ENCODE measurements at regions not wholly inside any gene's neighbourhood (a gene's known extent, or its start where the extent isn't known, plus 50 kb on each side); places are given as distances from the start of the nearest gene placed in this dataset.

DNA sequence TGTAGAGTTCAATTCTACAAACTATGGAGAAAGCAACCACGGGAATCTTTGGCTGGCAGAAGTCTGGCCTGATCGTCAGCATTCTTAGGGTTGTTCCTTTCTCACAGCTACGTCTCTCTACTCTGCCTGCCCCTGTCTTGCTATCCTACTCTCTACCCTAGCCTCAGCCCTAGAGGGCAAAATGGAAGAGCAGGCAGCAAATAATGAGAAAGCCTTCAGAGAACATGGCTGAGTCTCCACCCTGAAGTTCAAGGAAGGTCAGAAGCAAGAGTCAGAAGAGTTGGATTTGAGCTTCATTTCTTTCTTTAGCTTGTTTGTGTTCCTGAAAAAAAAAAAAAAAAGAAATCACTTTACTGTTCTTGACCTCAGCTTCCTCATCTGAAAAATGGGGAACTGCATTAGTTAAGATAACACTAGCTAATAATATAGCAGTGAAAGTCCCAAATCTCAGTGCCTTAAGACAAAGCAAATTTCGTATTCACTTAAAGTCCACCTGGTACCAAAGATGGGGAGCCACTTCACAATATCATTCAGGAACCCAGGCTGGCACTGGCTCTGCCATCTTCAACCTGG is 50.2 kb upstream of the CCND2 start:
- DNase-seq = no peak

DNA sequence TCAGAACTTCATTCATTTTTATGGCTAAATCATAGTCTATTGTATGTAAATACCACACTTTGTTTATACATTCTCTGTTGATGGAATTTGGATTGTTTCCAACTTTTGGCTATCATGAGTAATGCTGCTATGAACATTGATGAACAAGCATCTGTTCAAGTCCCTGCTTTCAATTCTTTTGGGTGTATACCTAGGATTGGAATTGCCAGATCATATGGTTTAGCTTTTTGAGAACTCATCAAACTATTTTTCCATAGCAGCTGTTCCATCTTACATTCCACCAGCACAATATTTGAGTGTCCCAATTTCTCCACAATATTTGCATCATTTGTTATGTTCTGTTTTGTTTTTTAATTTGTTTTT is 52.3 kb upstream of the CCND2 start:
- no peak for DNase-seq

DNA sequence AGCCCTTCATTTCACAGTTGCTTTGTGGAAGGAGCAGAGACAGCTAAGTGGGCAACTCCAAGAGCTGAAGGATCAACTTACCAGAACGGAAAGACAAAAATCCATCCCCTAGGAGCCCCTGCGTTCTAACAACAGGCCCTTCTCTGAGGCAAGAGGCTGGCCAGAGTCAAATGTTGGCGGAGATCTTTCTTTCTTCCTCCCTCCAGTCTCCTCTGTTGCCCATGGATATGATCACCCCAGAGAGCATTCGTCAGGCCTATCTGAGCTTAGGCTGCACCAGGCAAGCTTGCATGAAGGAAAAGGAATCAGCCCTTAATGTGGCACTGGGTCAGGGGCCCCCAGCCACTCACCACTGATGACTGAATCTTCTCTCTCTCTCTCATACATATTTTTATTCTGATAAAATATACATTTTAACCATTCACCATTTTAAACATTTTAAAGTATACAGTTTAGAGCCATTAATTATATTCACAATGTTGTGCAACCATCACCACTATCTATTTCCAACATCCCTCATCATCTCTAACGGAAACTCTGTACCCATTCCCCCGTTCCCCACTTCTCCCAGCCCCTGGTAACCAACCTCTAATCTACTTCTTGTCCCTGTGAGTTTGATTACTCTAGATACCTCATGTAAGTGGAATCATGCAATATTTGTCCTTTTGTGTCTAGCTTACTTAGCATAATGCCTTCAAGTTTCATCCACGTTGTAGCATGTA is 52.9 kb upstream of the CCND2 start:
- DNase-seq = no peak

DNA sequence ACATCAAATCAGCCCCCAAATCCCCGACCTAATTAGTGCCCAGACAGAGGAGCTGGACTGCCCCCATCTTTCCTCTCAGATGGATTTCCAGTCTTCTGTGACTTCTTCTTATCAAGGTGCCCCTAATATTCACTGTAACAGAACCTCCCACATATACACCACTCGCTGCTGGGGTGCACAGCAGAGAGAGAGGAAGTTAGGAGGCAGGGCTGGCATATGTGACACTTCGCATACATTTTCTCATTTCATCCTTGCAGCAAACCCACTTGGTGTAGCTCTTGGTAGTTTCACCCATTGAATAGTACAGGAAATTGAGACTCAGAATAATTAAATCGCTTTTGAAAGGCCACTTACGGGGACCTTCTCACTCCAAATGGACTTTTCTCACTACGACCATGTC is 56.5 kb upstream of the CCND2 start:
- no peak for DNase-seq

DNA sequence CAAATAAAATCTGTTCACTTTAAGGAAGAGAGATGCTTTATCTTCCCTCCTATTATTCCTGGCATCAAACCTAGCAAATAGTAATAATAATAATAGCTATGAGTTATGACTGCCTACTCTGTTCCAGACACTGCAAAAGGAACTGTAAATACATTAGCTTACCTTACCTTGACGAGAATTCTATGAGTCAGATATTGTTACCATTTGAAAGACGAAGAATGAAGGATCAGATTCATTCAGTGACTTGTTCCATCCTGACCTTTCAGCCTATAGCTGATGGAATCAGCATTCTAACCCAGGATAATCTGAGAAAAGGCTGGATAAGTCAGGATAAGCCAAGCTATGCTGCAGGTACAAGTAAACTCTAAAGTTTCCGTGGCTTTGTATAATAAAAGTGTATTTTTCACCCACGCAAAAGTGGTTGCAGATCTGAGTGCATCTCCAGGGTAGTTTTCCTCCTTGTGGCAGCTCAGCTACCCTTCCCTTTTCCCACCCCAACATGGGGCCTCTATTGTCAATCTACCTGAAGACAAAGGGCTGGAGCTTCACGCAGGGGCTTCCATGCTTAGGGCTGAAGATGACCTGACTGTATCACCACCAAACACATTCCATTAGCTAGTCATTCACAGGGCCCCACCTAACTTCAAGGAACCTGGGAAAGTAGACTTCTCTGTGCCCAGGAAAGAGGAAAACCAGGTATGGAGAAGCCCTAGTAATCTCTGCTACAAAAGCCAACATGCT is 57.2 kb upstream of the CCND2 start:
- no peak for DNase-seq

DNA sequence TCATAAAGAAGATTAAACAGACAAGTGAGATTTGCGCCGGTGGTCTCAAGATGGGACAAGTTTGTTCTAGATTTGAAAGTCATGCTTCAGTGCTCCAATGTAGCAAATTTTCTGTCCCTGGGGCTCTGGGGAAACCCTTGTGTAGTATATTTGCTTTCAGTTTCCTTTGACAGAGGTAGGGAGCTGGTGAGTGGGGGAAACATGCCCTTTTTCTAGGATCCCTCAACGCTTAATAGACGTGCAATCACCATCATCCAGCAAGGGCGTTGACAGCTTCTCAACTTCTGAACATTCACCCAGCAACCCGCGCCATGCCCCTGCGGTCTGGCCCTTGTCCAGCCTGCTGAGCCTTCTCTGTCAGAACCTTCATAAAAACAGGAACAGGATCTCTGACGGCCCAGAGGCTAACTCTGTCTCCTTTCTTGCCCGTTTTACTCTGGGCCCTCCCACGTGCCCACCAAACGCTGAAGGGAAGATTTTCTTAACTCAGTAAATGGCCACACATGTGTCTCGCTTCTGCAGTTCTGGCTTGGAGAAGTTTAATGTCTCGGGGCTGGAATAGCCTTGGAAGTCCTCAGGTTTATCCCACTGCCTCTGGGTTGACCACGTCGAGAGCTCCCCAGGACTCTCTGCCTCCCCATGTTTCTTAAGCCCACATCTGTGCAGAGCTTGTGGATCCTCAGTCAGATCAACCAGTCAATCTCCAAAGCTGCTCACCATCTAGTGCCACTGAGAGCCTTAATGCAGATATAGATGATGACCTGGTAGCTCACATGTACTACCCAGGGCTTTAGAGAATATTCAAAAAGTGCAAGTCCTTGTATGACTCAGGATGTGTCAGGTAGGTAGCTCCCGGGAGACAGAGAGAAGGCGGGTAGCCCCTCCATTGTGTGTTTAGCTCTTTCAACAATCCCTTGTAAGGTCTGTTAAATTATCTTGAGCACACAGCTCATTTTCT is 58.1 kb upstream of the CCND2 start:
- no peak for DNase-seq

DNA sequence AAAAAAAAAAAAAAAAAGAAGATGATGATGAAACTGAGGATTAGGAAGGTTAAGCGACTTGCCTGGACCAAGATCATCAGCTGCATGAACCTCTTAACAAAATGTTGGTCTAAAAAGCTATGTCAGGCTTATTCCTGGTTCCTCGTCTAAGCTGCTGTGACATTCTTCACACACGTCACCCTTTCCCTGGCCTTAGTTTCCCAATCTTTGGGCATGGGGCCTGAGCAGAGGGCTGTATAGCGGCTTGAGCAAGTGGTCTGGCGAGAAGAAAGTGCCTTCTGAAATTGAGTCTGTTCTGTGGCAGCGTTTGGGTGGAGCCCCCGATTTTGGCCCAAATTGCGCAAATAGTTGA is 58.7 kb upstream of the CCND2 start:
- DNase-seq = no peak

DNA sequence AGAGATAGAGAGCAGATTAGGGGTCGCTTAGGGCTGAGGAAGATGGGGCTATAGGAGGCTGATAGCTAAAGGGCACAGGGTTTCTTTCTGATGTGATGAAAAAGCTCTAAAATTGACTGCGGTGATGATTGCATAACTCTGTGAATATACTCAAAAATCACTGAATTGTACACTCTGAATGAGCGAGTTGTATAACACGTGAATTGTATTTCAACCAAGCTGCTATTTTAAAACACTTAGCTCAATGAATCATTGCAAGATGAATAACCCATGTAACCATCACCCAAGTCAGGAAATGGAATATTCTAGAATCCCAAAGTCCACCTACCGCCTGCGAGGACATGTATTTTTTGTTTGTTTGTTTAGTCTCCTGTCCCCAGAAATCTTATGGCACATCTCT is 60.1 kb upstream of the CCND2 start:
- no peak for DNase-seq

DNA sequence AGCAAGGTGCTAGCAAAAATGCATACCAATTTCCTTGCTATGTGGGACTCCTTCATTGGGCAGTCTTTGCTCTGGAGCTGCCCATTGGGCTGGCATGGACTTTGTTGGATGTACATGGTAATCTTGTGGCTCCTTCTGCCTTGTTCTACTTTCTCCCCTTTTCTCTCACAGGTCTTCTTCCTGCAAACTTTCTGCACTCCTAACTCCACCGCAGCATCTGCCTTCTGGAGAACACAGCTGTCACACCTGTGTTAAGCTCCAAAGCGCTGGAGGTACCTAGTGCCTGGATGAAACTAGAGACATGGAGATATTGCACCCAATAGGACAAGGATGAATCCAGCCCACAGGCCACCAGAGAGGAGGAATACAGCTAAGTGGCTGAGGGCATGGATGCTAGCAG is 60.7 kb upstream of the CCND2 start:
- DNase-seq = no peak

DNA sequence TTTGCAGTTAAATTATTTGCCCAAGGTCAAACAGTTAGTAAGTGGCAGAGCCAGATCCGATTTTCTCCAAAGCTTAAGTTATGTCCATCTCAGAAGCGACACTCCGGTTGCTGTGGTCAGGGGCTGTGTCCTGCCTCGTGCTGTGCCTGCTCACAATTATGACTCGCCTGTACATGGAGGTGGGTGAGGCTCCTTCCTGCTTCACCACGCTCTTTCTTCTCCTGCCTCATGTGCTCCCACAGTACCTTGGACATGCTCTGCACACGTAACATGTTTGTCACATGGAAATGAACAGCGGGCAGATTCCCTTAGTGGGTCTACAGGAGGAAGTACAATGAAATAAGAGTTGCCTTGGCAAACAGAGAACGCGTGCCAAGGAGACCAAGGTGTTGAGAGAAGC is 62.2 kb upstream of the CCND2 start:
- no peak for DNase-seq

DNA sequence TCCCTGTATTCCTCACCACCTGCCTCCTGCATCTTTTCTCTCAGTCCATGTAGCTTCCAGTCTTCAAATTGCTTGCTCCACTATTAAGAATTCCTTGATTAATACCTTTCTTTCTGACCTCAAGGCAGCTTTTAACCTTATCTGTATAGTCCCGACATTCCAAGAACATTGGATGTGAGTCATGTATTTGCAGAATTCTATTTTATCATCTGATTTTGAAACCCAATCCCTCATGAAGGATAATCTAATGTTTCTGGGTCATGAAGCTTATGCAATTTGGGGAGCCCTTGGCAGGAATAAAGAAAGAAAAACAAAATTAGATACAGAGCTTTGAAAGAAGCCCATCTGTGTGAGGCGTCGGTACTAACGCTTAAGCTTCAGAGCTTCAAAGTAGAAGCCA is 63.4 kb upstream of the CCND2 start:
- DNase-seq = no peak

DNA sequence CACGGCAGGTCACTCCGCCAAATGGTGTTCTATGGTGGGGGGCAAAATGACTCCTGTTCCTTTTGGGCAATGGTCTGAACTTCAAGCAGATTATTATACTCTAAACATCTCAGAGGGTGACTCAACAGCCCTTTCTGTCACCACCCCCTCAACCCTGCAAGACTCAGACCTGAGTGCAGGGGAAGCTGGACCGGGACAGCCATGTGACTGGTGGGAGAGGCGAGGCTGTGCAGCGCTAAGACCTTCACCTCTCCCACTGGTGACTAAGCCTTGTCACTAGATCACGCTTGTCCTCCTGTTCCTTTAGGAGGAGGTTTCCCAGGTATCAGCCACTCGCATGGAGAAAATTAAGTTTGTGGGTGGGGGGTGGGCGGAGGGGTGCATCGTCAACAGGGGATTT is 67.1 kb upstream of the CCND2 start:
- no peak for DNase-seq

DNA sequence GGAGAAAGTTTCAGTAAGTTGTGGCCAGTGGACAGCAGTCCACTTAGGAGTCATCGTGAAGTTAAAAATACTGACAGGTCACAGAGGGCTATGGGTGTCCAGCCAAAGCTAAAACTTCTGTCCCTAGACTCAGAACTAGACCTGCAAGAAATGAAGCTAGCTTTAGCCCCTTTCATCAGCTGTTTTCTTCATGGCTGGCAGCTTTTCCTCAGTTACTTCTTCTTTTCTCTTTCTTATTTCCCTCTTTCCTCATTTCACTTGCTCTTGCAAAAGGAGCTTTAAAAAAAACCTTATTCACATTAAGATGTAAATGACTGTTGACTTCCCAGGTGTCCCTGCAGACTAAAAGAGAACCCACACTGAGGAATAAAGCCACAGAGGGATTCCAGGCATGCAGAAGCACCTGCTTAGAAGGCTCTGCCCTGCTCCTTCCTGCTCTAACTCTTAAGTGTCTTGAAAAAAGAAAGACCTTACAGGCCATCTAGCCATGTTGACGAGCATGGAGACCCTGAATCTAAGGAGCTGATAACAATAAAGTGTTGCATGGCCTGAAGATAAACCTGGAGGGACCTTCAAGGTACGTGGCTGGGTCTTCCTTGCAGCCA is 69.7 kb upstream of the CCND2 start:
- DNase-seq = no peak

DNA sequence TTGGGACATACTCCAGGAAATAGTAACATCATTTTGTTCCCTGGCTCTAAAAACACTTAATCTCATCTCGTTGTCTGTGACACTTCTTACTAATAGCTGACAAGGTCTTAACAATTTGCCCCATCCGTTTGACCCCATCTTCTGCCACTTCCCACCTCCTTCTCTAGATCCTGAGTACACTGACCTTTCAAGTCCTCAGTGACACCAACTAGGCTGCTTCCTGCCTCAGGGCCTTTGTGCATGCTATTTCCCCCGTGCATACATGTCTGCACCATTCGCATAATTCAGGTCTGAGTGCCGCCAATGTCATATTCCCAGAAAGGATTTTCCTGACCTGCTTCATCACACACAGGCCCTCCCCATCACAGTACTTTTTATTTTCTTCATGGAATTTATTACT is 70.6 kb upstream of the CCND2 start:
- DNase-seq = no peak

DNA sequence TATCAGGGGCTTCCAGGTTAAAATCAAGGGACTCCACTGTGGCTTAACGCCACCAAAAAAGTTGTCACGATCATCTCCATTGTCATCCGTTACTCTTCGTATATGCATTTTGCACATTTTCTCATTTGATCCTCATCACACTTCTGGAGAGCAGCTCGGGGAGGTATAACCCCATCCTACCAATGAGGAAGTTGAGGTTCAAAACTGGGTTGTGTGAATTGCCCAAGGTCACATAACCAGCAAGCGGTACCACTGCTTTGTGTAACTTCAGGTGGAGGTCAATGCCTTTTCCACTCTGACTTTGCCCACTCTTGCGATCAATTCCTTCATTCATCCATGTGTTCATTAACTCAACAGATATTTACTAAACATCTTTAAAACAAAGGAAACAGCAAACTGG is 71.1 kb upstream of the CCND2 start:
- no peak for DNase-seq

DNA sequence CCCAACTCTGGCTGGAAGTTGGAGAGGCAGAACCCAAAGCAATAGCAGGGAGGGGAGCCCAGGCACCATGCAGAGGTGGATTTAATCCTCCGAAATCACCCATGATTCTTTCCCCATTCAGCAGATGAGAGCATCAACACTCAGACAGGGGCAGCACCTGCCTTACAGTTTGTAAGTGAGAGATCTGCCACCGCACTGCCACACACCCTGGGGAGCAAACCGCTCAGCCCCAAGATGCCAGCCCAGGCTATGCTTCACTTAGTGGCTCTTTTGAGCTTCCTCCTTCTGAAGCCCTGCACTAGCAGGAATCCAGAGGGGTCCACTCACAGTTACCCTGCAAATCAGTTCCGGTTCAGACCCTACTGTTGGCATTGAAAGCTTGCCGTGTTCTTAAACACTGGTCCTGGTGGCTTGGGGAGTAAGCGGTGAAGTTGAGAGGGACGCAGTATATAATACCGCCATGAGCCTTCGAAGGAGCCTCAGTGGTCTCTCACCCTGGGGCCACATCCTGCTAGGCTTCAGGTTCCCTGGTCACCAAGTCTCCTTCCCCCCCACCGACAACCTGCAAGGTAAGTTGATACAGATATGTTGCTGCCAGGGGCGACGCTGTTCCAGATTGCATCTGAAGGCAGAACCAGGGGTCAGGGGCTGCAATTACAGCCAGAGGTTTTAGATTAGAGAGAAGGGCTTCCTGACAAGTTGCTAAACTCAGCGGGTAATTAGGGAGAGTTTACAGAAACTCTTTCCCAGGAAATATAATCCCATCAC is 72.0 kb upstream of the CCND2 start:
- no peak for DNase-seq

DNA sequence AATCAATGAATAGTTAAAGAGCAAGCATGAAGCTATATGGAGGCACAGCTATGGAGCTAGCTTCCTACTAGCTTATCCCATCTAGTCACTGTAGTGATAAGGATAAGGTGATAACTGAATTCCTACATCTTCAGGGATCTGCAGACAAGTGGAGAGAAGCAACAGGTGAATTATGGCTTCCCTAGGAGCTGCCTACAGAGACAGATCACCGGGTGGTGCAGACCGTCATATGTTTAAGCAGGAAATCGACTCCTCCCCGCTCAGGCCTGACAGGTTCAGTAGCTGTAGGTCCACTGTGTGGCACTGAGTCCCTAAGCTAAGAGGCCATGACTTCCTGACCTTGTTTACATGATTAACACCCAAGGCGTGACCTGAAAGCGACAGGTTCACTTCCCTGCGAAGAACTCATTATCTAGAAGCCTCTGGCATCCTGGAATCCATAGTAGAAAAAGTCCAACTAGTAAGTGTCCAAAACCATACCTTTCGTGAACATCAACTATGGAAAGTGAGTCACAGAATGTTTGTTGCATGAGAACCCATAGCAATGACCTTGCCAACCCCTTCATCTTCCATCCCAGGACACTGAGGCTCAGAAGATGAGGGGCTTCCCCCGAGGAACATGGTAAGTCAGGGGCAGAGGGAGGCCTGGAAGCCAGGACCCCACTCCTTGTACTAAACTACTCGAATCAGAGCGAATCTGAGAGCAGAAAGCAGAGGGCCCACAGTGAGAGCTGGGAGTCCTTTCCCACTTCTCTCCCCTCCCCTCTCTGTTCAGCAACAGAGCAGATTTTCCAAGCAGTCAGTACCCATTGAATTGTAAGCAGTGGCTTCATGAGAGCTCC is 75.4 kb upstream of the CCND2 start:
- no peak for DNase-seq

DNA sequence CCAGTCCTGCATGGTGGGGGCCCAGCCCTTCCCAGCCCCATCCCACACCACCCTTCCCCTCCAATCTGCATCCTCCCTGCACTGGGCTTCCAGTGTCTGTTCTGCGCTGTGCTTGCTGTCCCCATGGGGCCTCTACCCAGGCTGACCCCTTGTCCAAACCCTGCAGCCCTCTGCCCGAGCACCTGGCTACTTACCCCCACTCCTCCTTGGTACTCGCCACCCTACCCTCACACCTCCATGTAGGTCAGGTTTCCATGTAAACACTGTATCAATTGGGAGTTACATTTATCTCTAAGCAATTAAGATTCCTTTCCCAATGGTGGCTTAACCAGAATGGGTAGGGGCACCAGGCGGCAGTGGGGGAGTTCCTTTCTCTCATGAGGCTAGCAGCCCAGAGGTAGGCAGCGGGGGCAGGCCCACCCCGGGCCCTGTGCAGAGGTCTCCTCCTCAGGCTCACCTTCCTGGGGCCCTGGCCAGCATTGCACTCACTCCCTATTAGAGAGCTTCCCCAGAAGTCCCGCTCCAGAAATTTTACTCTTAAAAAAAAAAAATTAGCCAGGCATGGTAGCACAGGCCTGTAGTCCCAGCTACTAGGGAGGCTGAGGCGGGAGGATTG is 76.6 kb upstream of the CCND2 start:
- no peak for DNase-seq

DNA sequence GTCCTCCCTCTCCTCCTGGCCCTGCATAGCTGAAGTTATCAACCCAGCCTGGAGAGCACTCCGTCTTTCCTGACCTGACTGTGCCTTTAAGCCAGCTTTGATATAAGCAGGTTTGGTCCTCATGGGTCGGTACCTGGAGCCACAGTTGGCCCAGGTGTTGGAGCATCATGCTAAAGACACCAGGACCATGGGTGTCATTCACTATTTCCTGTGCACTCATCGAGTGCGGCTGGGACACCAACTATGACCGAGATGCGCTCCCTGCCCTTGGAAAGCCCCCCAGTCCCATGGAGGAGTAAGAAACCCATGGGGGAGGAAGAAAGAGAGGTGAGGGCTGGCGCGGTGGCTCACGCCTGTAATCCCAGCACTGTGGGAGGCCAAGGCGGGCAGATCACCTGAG is 78.9 kb upstream of the CCND2 start:
- DNase-seq = no peak

DNA sequence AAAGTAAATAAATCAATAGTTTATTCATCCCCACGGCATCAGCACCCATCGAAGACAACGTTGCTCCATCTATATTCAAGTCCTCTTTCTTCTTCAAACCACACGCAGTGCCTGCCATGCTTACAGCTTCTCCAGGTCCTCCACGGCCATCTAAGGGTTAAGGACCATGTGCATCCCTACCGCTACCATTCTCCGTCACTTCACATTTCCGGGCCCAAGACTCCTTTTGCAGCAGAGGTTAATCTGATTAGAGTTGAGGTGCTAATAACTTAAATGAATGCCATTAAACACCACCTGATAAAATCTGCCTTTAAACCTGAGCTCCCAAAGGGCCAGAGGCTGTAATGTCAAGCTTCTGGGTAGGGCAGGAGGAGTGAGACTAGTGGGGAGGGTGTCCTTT is 79.7 kb upstream of the CCND2 start:
- DNase-seq = no peak

DNA sequence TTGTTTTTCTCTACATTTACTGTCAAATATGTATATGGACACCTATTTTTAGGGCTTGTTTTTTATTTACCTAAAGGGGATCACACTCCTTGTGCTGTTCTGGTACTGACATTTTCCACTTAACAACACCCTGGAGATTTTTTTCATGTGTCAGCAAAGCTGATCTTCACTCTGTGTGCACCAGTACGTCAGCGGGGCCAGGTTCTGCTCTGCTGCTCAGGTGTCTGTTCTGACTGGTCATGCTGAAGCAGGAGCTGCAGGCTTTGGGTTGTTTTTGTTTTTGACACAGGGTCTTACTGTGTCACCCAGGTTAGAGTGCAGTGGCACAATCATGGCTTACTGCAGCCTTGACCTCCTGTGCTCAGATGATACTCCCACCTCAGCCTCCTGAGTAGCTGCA is 81.9 kb upstream of the CCND2 start:
- DNase-seq = no peak
